K562 (cell line): ENCODE measurements at regions not wholly inside any gene's neighbourhood (a gene's known extent, or its start where the extent isn't known, plus 50 kb on each side); places are given as distances from the start of the nearest gene placed in this dataset.

Experiments used
- ATAC-seq: fragments of 200-7000 bp; cut with Tn5 transposase; 3 replicates; pipeline ENCODE4 v1.9.1; 2020; ENCODE audit warnings: moderate library complexity
- BruUV-seq: library from RNA; stranded (reverse); fragments of 400-500 nt; replicated peaks from 2 replicates; lab custom pipeline; 2021; lab: Mats Ljungman, UMichigan
- CTCF ChIA-PET: fragments of 300-600 bp; formaldehyde crosslinking; extraction: SDS; loops from one replicate; lab custom pipeline; 2021; ENCODE audit warnings: low intra/inter-chr PET ratio; lab: Yijun Ruan, JAX
- POLR2A ChIA-PET: fragments of 300-600, 350-650 bp; sonication (Branson Sonifier 250); formaldehyde crosslinking; extraction: SDS; loops from one replicate; lab custom pipeline; 2021; ENCODE audit warnings: antibody characterized with exemption, inconsistent platforms; lab: Yijun Ruan, JAX
- DNase-seq, 4 experiments: peaks; one replicate each; pipeline versions ENCODE4 v3.0.0 to v3.0.0-alpha.2; 2011 to 2018; ENCODE audit warnings: low spot score in 3 of 4, mixed read lengths in 3 of 4; ENCODE audit errors: extremely low read depth in 1 of 4
- FAIRE-seq: peaks from 2 replicates; lab custom pipeline; 2011; peaks lifted over from hg19 to GRCh38; lab: Jason Lieb, UNC
- H2AFZ ChIP-seq: 2 replicates; pipeline ENCODE4 v1.6.0; 2011; ENCODE audit warnings: low read depth, low read length, control low read depth, inconsistent platforms
- H3K27ac ChIP-seq: fragments of 200-600 bp; 3 replicates; pipeline ENCODE4 v1.8.0; 2011; ENCODE audit warnings: low read depth, mild to moderate bottlenecking, control low read depth, inconsistent platforms, low read length, moderate library complexity, mixed read lengths; ENCODE audit errors: extremely low read depth
- H3K27me3 ChIP-seq, 2 experiments: fragments of 300-600 bp in 1 of 2; 2 replicates in 1 of 2; 3 replicates in 1 of 2; pipeline versions ENCODE4 v1.6.0 to v1.8.0; 2011; ENCODE audit warnings: inconsistent platforms in 2 of 2, low read length in 2 of 2, mild to moderate bottlenecking in 1 of 2, mixed read lengths in 1 of 2, moderate library complexity in 1 of 2; ENCODE audit not compliant: control insufficient read depth in 2 of 2, insufficient read depth in 2 of 2
- H3K36me3 ChIP-seq: fragments of 300-600 bp; 3 replicates; pipeline ENCODE4 v1.8.0; 2011; ENCODE audit warnings: mild to moderate bottlenecking, low read length, inconsistent platforms; ENCODE audit not compliant: control insufficient read depth, insufficient read depth
- H3K4me1 ChIP-seq, 2 experiments: fragments of 200-600 bp in 1 of 2; replicated peaks in 1 of 2; 2 replicates in 1 of 2; 3 replicates in 1 of 2; pipeline versions ENCODE4 v1.5.1 to v1.8.0; 2011; ENCODE audit warnings: inconsistent platforms in 2 of 2, low read length in 2 of 2, mild to moderate bottlenecking in 1 of 2, mixed read lengths in 1 of 2, moderate library complexity in 1 of 2; ENCODE audit not compliant: control insufficient read depth in 2 of 2, insufficient read depth in 2 of 2
- H3K4me2 ChIP-seq: 2 replicates; pipeline ENCODE4 v1.6.1; 2011; ENCODE audit warnings: low read length, control low read depth, inconsistent platforms, mixed read lengths; ENCODE audit not compliant: insufficient read depth
- H3K4me3 ChIP-seq: fragments of 200-600 bp; sonication (generic), shearing (Covaris generic); 2 replicates; pipeline ENCODE4 v1.5.1; 2016; ENCODE audit warnings: control low read depth, inconsistent platforms
- H3K79me2 ChIP-seq: fragments of 200-600 bp; 3 replicates; pipeline ENCODE4 v1.8.0; 2011; ENCODE audit warnings: low read length, inconsistent platforms; ENCODE audit not compliant: control insufficient read depth, insufficient read depth
- H3K9ac ChIP-seq, 2 experiments: 2 replicates each; pipeline versions ENCODE4 v1.6.0 to v1.6.1; 2011; ENCODE audit warnings: low read depth in 2 of 2, low read length in 2 of 2, control low read depth in 1 of 2, inconsistent platforms in 1 of 2, mild to moderate bottlenecking in 1 of 2, mixed read lengths in 1 of 2; ENCODE audit not compliant: insufficient read depth in 1 of 2
- H3K9me1 ChIP-seq: one replicate; pipeline ENCODE4 v1.6.0; 2011; ENCODE audit warnings: inconsistent platforms, mild to moderate bottlenecking, low read length, moderate library complexity; ENCODE audit not compliant: control insufficient read depth, insufficient read depth
- H3K9me3 ChIP-seq: replicated peaks from 2 replicates; pipeline ENCODE4 v1.5.1; 2011; ENCODE audit warnings: low read depth, low read length, inconsistent platforms; ENCODE audit not compliant: control insufficient read depth, insufficient read depth
- H4K20me1 ChIP-seq: replicated peaks from 2 replicates; pipeline ENCODE4 v1.6.1; 2011; ENCODE audit warnings: low read length, inconsistent platforms, mixed read lengths; ENCODE audit not compliant: control insufficient read depth, insufficient read depth
- BRD4 ChIP-seq: fragments of 200-600 bp; sonication (generic); IDR thresholded peaks from 2 replicates; pipeline ENCODE4 v1.6.1; 2017; ENCODE audit warnings: inconsistent platforms
- FOXJ2 ChIP-seq: fragments of 200-800 bp; sonication (Bioruptor generic); IDR thresholded peaks from 2 replicates; pipeline ENCODE4 v1.6.1; 2016; ENCODE audit warnings: missing genetic modification characterization, missing compliant biosample characterization
- KAT8 ChIP-seq: fragments of 450-650 bp; IDR thresholded peaks from 2 replicates; pipeline ENCODE4 v1.6.1; 2016; ENCODE audit warnings: low read depth, mild to moderate bottlenecking
- MAFG ChIP-seq: fragments of 450-650 bp; conservative IDR thresholded peaks from 2 replicates; pipeline ENCODE4 v1.6.1; 2016; ENCODE audit warnings: missing genetic modification characterization, missing compliant biosample characterization
- MTA2 ChIP-seq: fragments of 450-650 bp; IDR thresholded peaks from 2 replicates; pipeline ENCODE4 v1.6.1; 2016; ENCODE audit warnings: low read depth
- PCBP2 ChIP-seq: fragments of 200-400 bp; formaldehyde crosslinking; IDR thresholded peaks from 2 replicates; pipeline ENCODE4 v1.6.1; 2018; ENCODE audit warnings: low read length, low read depth, mild to moderate bottlenecking, moderate library complexity; ENCODE audit not compliant: poor library complexity, severe bottlenecking
- PPARD ChIP-seq: fragments of 250-450 bp; sonication (Bioruptor Pico); IDR thresholded peaks from 2 replicates; pipeline ENCODE4 v1.8.0; 2022; ENCODE audit warnings: inconsistent platforms, mild to moderate bottlenecking, moderate library complexity
- RBM25 ChIP-seq: fragments of 200-400 bp; formaldehyde crosslinking; IDR thresholded peaks from 2 replicates; pipeline ENCODE4 v1.6.1; 2018; ENCODE audit warnings: low read length, low read depth, moderate library complexity; ENCODE audit not compliant: severe bottlenecking
- RERE ChIP-seq: sonication (generic); formaldehyde crosslinking; IDR thresholded peaks from 2 replicates; pipeline ENCODE4 v1.8.0; 2023; ENCODE audit warnings: missing genetic modification reagents, mild to moderate bottlenecking, borderline replicate concordance
- ZBED1 ChIP-seq: IDR thresholded peaks from 2 replicates; pipeline ENCODE4 v1.6.1; 2014
- ZFP36 ChIP-seq: fragments of 150-350 bp; IDR thresholded peaks from 2 replicates; pipeline ENCODE4 v1.6.1; 2018; ENCODE audit warnings: low read length, low read depth; ENCODE audit not compliant: partially characterized antibody
- WGBS: fragments of 100-300 bp; shearing (Covaris generic); methylation state at CpG from one replicate; pipeline ENCODE4 v1.1.6; 2016; ENCODE audit warnings: low coverage, mixed read lengths; ENCODE audit not compliant: insufficient coverage; ENCODE audit errors: missing lambda C conversion rate; 5-methylcytosine and 5-hydroxymethylcytosine counted together
- in situ Hi-C: fragments of 300-500 bp; cut with MboI; formaldehyde crosslinking; loops from 4 replicates; pipeline ENCODE4 v1.15.0; 2018; ENCODE audit warnings: inconsistent platforms, mixed read lengths
- intact Hi-C: fragments of 100-400 bp; cut with micrococcal nuclease; formaldehyde crosslinking; loops from 2 replicates; pipeline ENCODE4 v1.14.2; 2022

GRCh38 chr13:38141792-38142191, 207.9 kb upstream of the UFM1 start:
- CTCF ChIA-PET, result no interaction called here
- Histone ChIP-seq H4K20me1 (no peaks in the 10 kb centered on the region), H3K9me3 (no peaks in the 10 kb centered on the region), H3K9me1 (no peaks in the 10 kb centered on the region), H3K79me2 (no peaks in the 10 kb centered on the region), H3K4me1 (no peaks in the 10 kb centered on the region), H3K36me3 (no peaks in the 10 kb centered on the region), H3K27ac (no peak overlapping the region), H3K4me2 (no peak overlapping the region), H3K4me3 (no peak overlapping the region), H2AFZ (no peak overlapping the region), H3K27me3 (no peaks in the 10 kb centered on the region), H3K9ac (no peak overlapping the region)
- FAIRE-seq (no peak), DNase-seq (no peak), ATAC-seq (no peak)
- no peak for TF ChIP-seq BRD4
- no peak for TF ChIP-seq MTA2
- TF ChIP-seq FOXJ2 (tag), result no peak
- no peak for TF ChIP-seq RBM25
- TF ChIP-seq KAT8, result no peak
- in situ Hi-C loops, result no loop called here
- intact Hi-C loops, result no loop called here
- BruUV-seq, result no TSS peak
- POLR2A ChIA-PET, result no interaction called here

- Histone ChIP-seq H3K4me3 (no peak overlapping the region), H3K36me3 (no peaks in the 10 kb centered on the region), H3K9me1 (no peaks in the 10 kb centered on the region), H3K79me2 (no peaks in the 10 kb centered on the region), H3K27ac (no peak overlapping the region), H3K9ac (no peak overlapping the region), H3K27me3 (no peaks in the 10 kb centered on the region), H3K9me3 (no peaks in the 10 kb centered on the region), H2AFZ (no peak overlapping the region), H4K20me1 (no peaks in the 10 kb centered on the region), H3K4me1 (no peaks in the 10 kb centered on the region), H3K4me2 (no peak overlapping the region)
- intact Hi-C loops, result no loop called here
- CTCF ChIA-PET, result no interaction called here
- no TSS peak for BruUV-seq
- ATAC-seq (no peak), FAIRE-seq (no peak), DNase-seq (no peak)
- POLR2A ChIA-PET, result no interaction called here
- 10% methylated on average over 4 of the region's 4 CpGs for WGBS
- in situ Hi-C loops, result no loop called here
- TF ChIP-seq MAFG (tag) (no peak), PCBP2 (no peak), RERE (no peak), ZFP36 (no peak), ZBED1 (no peak), PPARD (CRISPR knock-in tag) (no peak)
Observed at GRCh38 chr13:38135592-38135991, 214.1 kb upstream of the UFM1 start.
